NCI-H1436 treated with DMSO at 0.1 percent for 48 hours (cell line): ENCODE measurements at regions not wholly inside any gene's neighbourhood (a gene's known extent, or its start where the extent isn't known, plus 50 kb on each side); places are given as distances from the start of the nearest gene placed in this dataset.
"Not testable (repeated sequence)": the region's sequence is repeated elsewhere in the genome, so short reads cannot be mapped to it uniquely, and the experiment has no call there.

Experiments
- DNase-seq: peaks from one replicate; lab custom pipeline; 2025; lab: John Stamatoyannopoulos, UW

DNA sequence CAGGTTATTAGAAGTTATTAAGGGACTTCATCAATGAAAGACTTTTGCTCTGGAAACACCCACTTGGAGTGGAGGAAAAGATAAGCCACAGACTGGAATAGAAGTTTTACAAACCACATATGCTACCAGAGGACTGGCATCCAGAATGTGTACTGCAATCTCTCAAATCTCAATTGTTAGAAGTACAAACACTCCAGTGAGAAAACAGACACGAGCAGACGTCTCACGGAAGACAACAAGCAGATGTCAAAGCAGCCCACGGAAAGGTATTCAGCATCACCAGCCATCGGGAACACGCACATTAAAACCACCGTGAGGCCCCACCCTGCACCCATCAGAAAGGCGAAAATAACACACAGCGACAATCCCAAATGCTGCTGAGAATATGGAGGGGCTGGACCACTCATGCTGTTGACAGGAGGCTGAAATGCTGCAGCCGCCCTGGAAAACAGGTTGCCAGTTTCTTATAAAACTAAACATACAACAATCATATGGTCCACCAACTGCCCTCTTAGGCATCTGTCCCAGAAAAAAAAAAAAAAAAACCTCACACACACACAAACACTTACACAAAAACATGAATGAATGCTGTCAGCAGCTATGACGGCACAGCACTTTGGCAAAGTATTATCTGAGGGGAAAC, 131.9 kb upstream of the SFSWAP start:
- no peak for DNase-seq

DNA sequence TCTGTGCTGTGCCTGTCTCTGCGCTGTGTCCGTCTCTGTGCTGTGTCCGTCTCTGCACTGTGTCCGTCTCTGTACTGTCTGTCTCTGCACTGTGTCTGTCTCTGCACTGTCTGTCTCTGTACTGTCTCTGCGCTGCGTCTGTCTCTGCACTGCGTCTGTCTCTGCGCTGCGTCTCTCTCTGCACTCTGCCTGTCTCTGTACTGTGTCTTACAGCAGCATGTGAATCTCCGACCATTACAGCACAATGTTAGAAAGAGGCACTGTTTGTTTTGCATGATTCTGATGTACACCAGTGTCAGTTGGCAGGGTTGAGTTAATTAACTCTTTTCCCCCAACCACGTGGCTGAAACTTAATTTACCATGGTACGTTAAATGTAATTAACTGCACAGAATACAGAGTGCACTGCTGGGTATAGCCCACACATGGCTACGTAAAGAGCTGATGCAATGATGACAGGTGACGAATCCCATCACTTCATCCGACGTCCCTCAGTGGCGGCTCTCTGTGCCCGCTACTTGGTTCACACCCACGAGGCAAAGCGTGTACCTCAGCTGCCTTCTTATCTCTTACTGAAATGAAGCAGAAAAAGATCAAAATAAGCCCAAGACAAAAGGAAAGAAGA, 127.7 kb upstream of the SFSWAP start:
- no peak for DNase-seq

DNA sequence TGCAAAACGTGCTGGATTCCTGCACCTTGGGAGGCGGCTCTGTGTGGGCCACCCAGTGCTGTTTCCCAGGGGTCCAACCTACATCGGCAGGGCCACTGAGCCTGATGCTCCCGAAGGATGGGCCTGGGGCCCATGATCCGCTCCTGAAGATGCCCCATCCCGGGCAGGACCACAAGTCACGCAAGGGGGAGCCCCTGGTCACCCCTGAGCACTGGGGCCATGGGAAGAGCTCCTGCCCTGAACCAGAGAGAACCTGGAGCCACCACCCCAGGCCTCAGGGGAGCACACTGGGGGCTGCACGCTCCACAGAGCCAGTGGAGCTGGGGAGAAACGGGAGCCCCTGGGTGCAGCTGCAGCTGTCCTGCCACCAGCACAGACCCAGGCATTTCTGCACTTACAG, 124.6 kb upstream of the SFSWAP start:
- no peak for DNase-seq

DNA sequence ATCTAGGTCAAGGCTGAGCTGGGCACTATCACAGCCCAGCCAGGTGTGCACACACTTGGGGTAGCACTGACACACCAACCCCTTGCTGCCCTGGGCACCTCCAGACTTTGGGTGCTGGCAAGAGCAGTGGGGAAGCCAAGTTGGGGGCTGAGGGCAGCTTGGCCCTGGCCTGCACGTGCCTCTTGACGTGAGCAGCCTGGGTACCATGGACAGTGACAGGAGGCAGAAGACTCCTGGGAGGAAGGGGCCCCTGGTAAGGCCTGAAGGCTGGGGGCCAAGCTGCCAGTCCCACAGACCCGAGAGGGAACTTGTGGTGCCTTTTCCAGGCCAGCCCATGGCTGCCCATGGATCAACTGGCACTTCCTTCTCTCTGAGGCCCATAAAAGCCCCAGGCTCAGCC, 124.1 kb upstream of the SFSWAP start:
- DNase-seq, result no peak

DNA sequence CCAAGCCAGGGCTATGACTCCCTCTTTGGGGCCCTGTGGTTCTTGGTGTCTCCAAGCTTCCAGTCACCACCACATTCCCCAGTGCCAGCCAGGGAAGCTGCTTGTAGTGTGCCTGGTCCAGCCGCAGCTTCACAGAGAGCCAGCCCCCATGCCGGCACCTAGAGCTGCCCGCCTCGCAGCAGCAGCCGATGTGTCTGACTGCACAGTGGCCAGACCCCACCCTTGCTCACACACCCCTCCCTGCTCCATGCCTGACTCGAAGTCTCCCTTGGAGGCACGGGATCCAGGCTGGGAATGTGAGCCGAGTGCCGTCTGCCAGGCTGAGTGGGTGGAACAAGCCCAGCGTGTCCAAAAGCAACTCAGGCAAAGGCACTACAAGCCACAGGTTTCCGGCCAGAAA, 123.3 kb upstream of the SFSWAP start:
- DNase-seq, result no peak

DNA sequence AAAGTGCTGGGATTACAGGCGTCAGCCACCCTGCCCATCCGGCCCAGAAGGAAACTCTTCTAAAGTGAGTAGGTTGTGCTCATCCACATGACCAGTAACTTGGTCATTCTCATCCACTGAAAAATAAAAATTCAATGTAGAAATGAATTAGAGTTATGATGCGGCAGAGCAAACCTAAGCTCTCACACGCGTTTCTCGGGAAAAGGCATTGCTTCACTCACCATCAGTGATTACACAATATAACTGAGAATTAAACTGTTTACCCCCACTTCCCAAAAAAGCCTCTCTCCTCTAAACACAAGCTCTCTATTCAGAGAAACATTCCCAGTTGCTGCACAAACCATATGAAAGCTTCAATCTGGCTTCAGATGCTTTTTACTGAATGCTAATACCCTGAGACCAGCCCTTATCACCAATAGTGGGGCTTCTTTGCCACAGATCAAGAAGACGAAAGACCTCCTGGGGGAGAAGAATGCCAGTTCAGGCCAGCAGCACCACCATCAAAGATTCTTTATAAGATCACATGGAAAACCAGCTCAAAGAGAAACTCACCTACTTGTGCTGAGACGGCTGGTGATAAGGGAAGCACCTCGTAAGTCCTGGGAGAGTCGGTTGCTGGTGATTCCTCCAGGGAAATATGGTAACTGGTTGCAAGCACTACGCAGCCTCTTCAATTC, 121.5 kb upstream of the SFSWAP start:
- DNase-seq, result no peak

DNA sequence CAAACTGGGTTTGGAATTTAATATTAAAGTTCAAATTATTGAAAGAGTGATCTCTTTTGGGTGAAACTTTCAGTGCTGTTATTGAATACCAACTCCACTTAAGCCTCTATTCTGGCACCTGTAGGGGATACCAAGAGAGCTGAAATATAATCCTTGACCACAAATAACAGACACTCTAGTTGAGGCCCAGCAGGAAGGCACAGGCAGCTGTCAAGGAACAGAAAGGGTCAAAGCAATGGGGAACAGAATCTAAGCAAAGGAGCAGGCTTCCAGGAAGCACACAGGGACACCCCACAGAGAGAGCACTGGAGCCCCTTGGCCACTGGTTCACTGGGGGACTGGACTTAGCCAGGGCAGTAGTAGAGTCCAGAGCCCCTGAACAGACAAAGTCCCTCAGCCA, 120.9 kb upstream of the SFSWAP start:
- DNase-seq, result no peak

DNA sequence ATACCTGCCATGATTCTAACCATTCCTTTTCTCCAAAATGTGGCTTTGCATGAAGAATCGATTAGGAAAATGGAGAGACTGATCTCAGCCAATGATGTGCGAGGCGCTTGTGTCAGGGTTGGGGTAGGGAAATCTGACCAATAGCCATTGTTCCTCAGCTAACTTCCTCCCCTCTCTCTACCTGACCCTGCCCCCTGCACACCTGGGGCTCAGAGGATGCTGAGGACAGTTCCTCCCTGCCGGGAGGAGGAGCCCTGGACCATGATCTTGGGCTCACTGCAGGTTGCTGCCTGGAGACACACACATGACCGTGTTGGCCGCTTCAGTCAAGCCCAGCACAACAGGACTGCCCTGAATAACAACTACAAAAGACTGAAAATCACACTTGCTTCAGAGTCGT, 119.8 kb upstream of the SFSWAP start:
- DNase-seq, result no peak

DNA sequence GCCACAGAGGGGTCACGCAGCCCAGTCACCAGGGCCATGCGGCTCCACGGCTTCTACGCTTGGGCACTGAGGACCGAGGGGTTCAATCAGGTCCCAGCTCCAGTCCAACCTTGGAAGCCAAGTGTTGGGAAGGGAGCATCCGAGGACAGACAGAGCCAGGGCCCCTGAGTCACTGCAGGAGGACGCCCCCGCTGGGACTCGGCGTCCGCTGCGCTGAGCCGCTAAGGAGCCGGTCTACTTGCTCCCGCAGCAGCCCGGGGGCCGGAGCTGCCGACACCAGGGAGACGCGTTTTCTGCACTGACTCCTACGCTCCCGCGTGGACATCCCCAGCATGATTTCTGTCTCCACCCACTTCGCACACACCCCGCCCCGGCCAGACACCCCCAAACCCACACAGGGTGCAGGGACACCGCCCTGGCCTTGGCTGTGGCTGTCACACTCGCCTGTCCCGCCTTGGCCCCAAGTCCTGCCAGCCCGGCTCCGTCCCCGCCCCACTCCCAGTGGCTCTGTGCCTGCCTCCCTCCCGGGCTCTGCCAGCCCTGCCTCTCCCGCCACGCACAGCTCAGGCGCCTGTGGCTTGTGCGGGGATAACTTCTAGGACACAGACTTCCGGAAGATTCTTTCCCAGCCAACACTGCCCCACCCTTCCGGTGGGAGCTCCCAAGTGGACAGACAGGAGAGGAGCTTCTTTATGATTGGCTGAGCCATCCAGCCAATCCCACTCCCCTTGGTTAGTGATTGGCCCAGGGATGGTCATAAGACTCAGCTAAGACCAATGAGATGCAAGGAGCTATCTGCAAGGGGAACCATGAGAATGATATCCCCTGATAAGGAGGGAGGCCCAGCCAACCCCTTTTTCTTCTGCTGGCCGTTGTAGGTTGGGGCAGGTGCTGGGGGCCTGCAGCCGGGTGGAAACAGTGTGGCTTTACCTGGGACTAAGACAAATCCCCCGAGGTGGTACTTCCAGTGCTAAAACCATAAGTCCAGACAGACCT, 118.9 kb upstream of the SFSWAP start:
- DNase-seq, result no peak

DNA sequence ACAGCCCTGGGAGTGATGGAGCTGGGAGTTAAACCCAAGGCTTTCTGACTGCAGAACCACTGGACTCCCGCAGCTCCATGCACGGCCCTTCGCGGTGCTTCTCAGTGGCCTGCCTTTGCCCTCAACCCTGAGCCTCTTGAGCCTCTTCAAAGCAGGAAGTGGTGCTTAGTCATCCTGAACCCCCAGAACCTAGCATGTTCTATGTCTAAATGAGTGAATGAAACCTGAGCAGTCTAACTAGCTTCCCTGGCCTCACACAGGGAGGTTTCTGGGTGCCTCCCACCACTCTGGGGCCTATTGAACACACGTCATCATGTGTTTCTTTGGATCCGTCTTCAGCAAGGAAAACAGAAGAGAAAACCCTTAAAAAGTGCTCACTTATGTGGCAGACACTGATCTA, 117.9 kb upstream of the SFSWAP start:
- DNase-seq, result no peak

DNA sequence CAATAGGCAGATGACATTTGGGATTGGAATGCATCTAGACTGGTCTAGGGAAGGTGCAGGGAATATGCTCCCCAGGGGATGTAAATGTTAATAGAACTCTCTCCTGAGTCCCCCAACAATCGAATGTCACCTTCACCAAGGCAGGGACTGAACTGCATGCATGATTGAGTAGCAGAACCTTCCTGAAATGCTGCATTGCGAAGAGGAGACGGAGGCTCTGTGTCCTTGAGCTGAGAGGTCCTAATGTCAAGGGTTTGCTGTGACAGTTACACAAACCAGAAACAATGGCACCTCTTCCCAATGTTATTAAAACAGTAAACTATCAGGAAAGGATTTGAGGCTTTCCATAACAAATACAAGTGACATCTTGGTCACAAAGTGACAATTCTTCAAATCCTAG, 117.5 kb upstream of the SFSWAP start:
- no peak for DNase-seq

DNA sequence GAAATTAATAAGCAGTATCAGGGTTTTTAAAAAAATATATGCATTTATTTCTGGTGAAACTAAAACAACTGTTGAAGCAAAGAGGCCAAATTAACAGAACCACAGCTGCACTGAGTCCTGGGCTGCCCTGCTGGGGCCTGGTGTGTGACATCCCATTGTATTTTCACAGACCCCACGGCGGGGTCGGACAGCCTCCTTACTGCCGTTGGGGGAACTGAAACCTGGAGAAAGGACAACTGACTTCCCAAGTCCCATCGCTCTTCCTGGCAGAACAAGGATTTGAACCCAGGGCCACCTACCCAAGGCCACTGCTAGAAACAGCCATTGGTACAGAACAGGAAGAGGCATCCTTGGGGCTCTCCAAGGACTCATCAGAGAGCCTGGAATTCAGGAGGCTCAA, 114.8 kb upstream of the SFSWAP start:
- DNase-seq, result no peak

DNA sequence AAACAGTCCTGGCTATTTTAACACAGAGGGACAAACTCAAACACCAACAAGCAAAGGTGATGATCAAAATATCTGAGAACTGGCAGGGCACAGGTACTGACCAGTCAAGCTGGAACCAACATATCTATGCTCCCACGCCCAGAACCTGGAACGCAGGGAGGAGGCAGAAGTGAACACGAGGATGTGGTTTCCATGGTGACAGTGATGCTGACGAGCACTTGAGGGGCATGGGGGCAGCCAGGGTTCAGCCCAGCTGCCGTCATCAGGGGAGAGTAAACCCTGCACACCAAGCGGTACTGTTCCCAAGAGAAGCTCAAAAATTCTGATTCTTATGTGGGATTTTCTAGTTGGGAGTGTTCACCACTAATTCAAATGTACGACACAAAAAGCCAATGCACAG, 113.6 kb upstream of the SFSWAP start:
- DNase-seq, result no peak

DNA sequence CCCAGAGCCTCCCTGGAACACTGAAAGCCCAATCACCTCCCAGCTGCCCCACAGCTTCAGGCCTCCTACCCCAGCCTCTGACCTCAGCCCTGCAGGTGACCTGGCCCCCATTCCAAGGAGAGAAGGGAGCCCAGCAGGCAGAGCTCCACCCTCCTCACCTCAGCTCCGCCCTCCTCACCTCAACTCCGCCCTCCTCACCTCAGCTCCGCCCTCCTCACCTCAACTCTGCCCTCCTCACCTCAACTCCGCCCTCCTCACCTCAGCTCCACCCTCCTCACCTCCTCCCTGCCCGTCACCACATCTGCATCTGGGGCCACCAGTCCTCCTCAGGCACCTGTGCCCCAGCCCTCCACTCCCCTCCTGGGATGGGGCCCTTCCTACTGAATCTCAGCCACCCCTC, 112.2 kb upstream of the SFSWAP start:
- no peak for DNase-seq

DNA sequence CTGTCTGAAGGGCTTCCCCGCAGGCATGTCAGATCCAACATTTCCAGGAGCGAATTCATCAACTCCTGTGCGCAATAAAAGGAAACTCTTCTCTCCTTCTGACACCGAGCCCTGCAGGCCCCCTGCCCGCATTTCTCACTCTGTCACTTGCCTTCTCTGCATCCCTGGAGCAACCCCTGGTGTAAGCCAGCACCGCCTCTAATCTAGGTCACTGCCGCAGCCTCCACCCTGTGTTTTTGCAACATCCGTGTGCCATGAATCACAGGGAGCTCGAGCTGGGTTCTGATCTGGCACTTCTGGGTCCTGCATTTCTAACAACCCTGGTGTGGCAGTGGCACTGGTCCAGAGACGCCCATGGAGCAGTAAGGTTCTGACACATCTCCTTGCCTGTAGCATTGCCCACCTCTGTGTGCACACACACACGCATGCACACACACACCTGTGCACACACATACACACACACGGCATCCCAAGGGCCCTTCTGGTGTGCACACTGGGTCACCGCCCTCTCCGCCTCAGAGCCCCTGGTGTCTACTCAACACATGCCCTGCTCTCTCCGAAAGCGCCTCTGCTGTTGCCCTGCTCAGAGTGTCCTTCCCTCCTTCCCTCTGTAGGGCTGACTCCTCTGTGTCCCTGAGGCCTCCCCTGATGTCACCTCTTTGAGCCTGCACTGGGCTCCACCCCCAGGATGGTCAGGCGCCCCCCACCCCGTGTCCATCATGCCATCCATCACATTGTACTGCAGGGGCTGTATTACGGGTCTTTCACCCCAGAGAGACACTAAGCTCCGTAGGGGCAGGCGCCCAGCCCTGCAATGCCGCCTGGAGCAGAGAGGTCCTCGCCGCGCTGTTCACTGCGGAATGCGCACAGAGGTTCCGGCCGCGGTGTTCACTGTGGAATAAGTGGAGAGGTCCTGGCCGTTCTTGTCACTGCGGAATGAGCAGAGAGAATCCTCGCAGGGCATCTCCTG, 111.4 kb upstream of the SFSWAP start:
- no peak for DNase-seq

DNA sequence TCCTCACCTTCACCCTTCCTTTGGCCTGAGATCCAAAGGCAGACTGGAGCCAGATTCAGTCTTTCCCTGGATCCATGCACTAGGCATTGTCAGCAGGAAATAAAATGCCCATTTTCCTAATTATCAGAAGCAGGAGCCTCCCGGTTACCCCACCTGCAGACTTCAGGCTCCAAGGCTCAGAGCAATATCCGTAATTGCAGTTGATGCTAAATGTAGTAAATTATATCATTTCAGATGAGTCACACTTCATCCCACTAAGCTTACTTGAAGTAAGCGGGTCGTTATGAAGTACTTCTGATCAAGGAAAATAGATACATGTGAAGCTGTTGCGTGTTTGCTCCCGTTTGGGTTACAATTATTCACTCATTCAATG, 110.7 kb upstream of the SFSWAP start:
- DNase-seq, result no peak

DNA sequence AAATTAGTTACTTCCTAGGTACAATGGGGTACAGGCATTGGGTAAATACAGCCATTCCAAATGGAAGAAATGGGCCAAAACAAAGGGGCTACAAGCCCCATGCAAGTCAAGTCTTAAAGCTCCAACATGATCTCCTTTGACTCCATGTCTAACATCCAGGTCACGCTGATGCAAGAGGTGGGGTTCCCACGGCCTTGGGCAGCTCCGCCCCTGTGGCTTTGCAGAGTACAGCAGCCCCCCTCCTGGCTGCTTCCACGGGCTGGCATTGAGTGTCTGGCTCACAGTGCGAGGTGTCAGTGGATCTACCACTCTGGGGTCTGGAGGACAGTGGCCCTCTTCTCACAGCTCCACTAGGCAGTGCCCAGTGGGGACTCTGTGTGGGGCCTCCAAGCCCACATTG, 109.4 kb upstream of the SFSWAP start:
- not testable (repeated sequence) for DNase-seq

DNA sequence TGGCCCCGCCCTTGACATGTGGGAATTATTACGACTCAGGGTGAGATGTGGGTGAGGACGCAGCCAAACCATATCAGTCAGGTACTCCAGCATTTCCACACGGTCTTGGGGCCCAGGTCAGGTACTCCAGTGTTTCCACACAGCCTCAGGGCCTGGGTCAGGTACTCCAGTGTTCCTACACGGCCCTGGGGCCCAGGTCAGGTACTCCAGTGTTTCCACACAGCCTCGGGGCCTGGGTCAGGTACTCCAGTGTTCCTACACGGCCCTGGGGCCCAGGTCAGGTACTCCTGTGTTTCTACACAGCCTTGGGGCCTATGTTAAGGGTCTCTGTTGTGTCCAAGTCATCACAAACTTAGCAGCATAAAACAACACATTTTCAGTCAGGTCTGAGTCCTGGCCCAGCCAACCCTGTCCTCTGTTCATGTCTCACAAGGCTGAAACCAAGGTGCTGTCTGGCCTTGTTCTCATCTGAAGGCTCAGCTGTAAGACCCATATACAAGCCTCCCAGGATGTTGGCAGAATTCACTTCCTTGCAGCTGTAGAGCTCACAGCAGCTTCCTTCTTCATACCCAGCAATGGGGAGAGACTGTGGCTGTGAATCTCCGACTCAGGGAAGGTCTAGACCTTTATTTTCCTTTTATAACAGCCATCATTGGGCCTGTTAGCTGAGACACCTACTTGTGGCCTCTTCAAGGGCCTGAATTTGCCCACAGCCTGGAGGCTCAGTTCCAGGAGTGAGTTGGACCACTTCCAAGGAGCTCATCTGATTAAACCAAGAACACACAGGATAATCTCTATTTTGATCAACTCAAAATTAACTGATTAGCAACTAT, 107.6 kb upstream of the SFSWAP start:
- DNase-seq, result no peak

DNA sequence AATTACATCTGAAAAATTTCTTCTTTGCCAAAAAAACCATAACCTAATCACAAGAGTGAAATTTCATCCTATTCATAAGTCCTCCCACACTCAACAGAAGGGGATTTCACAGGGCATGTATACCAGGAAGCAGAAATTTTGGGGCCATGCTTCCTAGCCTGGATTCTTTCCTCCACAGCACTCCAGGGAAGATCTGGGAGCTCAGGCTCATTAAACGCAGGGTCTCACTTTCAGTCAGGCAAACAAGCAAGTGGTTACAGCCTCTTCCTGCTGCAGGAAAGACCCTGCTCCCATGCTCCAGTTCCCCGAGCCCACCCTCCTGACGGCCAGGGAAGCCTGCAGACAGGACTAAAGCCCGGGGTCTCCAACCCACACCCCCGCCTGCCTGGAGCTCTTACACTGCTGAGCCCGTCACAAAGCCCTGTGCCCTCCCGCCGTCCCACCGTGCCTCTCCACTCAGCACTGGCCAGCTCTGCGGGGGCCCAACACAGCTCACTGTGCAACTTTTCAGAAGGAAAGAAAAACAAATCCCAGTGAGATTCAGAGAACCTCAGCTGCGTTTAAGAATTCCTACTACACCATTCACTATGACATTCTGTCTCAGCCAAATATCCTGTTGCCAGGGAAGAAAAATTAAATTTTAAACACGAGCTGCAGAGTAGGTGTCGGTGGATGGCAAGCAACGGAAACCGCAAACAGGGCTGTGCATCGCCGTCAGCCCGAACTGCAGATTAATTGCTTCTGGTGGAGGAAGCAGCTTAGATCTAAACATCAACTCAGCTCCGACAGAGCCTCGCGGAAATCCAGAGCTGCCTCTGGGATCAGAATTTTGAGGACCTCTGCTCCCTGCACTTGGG, 106.7 kb upstream of the SFSWAP start:
- DNase-seq, result no peak
